ENCODE measurements at regions not wholly inside any gene's neighbourhood (a gene's known extent, or its start where the extent isn't known, plus 50 kb on each side); places are given as distances from the start of the nearest gene placed in this dataset.

- in situ Hi-C loops (cut with MboI; ENCODE audit: low sequenced_read_pairs) = no loop called here
Observed at GRCh38 chr3:102595057-102595456, 160.2 kb downstream of the ZPLD1 start.

GRCh38 chr3:102599819-102600576 lies 165.2 kb downstream of the ZPLD1 start:
- in situ Hi-C loops (cut with MboI; ENCODE audit: low sequenced_read_pairs) = no loop called here

DNA sequence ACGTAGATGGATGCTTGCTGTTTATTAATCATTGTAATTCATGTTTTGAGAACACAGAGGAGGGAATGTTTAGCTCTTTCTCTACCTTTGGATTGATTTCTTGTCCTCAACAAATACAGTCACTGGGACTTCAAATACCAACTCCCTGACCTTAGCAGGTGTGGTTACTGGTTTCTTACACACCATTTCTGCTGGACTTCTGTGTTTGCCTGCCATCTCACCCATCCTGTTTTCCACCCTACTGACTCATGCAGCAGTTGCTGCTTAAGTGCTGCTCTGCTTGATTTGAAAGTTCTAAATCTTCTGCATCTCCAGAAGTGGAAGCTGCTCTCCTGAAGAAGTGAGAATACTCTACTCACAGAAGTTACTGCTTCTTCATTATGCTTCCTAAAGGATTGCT lies 170.3 kb downstream of the ZPLD1 start:
- in situ Hi-C loops (cut with MboI; ENCODE audit: low sequenced_read_pairs) = no loop called here

DNA sequence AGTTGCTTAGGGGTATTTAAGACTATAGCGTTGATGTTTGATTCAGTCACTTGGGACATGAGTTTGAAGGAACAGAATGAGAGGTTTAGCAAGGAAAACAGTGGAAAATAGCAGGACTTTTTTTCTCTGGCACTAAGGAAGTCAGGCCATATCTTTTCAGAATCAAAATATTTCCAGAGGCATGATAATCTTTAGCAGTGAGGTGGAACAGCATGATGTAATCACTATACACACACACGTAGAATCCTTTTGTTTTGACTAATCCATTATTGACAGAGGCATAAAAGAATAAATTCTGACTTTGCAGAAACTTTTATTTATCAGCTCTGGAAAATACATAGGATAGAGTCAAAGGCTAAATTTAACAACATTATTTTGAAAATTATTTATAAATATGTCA lies 174.1 kb downstream of the ZPLD1 start:
- in situ Hi-C loops (cut with MboI; ENCODE audit: low sequenced_read_pairs) = no loop called here

GRCh38 chr3:102614021-102614569 lies 179.3 kb downstream of the ZPLD1 start:
- in situ Hi-C loops (cut with MboI; ENCODE audit: low sequenced_read_pairs) = no loop called here

- in situ Hi-C loops (cut with MboI; ENCODE audit: low sequenced_read_pairs) = no loop called here
Observed at GRCh38 chr3:102614585-102614984, 179.8 kb downstream of the ZPLD1 start.

GRCh38 chr3:102617381-102617780 lies 182.6 kb downstream of the ZPLD1 start:
- in situ Hi-C loops (cut with MboI; ENCODE audit: low sequenced_read_pairs) = no loop called here

DNA sequence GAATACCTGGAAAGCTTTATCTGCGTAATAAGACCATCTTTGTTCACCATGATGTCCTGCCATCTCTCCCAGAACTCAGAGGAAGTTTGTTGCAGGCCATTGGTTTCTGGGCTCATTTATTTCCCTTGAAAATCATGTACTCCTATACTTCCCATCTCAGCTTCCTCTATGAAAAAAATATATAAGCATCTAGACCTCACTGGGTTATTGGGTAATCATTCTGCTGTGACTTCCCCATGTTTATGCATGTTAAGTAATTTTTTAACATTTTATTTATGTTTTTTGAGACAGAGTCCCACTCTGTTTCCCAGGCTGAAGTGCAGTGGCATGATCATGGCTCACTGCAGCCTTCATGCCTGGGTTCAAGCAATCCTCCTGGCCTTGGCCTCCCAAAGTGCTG lies 184.5 kb downstream of the ZPLD1 start:
- in situ Hi-C loops (cut with MboI; ENCODE audit: low sequenced_read_pairs) = no loop called here

GRCh38 chr3:102629943-102630342 lies 195.1 kb downstream of the ZPLD1 start:
- in situ Hi-C loops (cut with MboI; ENCODE audit: low sequenced_read_pairs) = no loop called here

DNA sequence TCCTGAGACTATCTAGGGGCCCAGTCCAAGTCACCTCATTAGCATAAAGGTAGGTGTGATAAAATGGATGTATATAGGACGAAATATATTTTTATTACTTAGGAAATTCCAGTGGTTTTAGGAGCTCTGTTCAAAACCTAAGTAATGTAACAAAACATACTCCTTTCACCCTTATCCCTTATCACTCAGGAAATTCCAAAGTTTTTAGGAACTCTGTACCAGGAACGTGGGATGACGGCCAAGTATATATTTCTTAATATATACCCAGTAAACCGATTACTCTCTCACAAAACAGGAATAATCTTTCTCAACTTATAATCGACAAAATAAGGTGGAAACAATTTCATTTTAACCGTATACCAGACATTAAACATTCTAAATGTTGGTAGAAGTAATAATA lies 195.7 kb downstream of the ZPLD1 start:
- in situ Hi-C loops (cut with MboI; ENCODE audit: low sequenced_read_pairs) = no loop called here

DNA sequence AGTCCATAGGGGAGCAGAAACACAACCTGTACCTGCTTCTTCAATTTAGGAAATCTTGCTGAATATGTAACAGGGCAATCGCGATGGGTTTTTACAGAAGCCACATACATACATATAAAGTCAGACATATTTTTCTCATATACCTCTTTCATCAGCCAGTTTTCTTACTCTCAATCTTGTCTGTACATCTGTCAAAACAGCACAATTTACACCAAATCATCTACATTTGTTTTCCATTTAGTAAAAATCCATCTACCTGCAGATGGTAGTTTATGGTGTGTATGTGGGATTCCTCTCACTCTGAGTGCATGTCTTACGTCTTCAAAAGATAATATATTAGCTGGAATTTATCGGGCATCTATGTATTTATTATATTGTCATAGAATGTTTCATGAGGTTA lies 208.7 kb downstream of the ZPLD1 start:
- in situ Hi-C loops (cut with MboI; ENCODE audit: low sequenced_read_pairs) = no loop called here

GRCh38 chr3:102646557-102646956 lies 211.7 kb downstream of the ZPLD1 start:
- in situ Hi-C loops (cut with MboI; ENCODE audit: low sequenced_read_pairs) = no loop called here

- in situ Hi-C loops (cut with MboI; ENCODE audit: low sequenced_read_pairs) = no loop called here
Observed at GRCh38 chr3:102660653-102661052, 225.8 kb downstream of the ZPLD1 start.

GRCh38 chr3:102661707-102662497 lies 227.1 kb downstream of the ZPLD1 start:
- in situ Hi-C loops (cut with MboI; ENCODE audit: low sequenced_read_pairs) = no loop called here

GRCh38 chr3:102662498-102662772 lies 227.6 kb downstream of the ZPLD1 start:
- in situ Hi-C loops (cut with MboI; ENCODE audit: low sequenced_read_pairs) = no loop called here

GRCh38 chr3:102664126-102664525 lies 229.3 kb downstream of the ZPLD1 start:
- in situ Hi-C loops (cut with MboI; ENCODE audit: low sequenced_read_pairs) = no loop called here

- in situ Hi-C loops (cut with MboI; ENCODE audit: low sequenced_read_pairs) = no loop called here
Observed at GRCh38 chr3:102665183-102665582, 230.4 kb downstream of the ZPLD1 start.

- in situ Hi-C loops (cut with MboI; ENCODE audit: low sequenced_read_pairs) = no loop called here
Observed at GRCh38 chr3:102668247-102668646, 233.4 kb downstream of the ZPLD1 start.

DNA sequence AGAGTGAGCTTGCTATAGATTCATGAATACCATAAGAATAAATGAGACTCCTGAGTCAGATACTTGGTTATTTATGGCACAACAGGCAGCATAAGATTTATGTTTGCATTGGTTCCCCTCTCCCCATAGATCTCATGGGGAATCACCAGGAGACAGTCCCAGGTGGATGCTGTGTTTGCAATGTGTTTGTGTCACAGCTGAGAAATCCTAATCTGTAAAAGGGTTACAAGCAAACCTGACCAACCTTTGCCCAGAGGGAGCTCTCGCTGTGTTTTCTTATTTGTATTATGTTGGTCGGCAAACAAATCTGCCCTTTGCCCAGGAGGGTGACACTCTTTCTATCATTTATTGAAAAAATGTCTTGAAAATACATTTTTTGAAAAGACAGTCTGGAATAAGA lies 236.2 kb downstream of the ZPLD1 start:
- in situ Hi-C loops (cut with MboI; ENCODE audit: low sequenced_read_pairs) = no loop called here

- in situ Hi-C loops (cut with MboI; ENCODE audit: low sequenced_read_pairs) = no loop called here
Observed at GRCh38 chr3:102672305-102672704, 237.5 kb downstream of the ZPLD1 start.

GRCh38 chr3:102673271-102674115 lies 238.7 kb downstream of the ZPLD1 start:
- in situ Hi-C loops (cut with MboI; ENCODE audit: low sequenced_read_pairs) = no loop called here

Measured in HL-60/S4 (cell line).